T-helper 2 cell (primary cell): ENCODE measurements at regions not wholly inside any gene's neighbourhood (a gene's known extent, or its start where the extent isn't known, plus 50 kb on each side); places are given as distances from the start of the nearest gene placed in this dataset.

Experiments
- DNase-seq, 5 experiments: peaks; one replicate each; pipeline versions ENCODE4 v3.0.0 to v3.0.0-alpha.2; 2012 to 2022

GRCh38 chr11:42625757-42626665 is 685.8 kb upstream of the API5 start:
- no peak for DNase-seq

GRCh38 chr11:42631220-42631843 is 680.5 kb upstream of the API5 start:
- DNase-seq: no peak

GRCh38 chr11:42646959-42647358 is 664.8 kb upstream of the API5 start:
- DNase-seq: no peak

- no peak for DNase-seq
Measured at GRCh38 chr11:42647993-42648392, 663.8 kb upstream of the API5 start.

- no peak for DNase-seq
Measured at GRCh38 chr11:42651621-42652020, 660.2 kb upstream of the API5 start.

GRCh38 chr11:42657169-42657568 is 654.6 kb upstream of the API5 start:
- DNase-seq: no peak

GRCh38 chr11:42661942-42662341 is 649.9 kb upstream of the API5 start:
- no peak for DNase-seq

GRCh38 chr11:42669248-42669976 is 642.4 kb upstream of the API5 start:
- DNase-seq: no peak

GRCh38 chr11:42674436-42674835 is 637.4 kb upstream of the API5 start:
- no peak for DNase-seq

GRCh38 chr11:42707541-42707940 is 604.3 kb upstream of the API5 start:
- DNase-seq: no peak

GRCh38 chr11:42709216-42709615 is 602.6 kb upstream of the API5 start:
- DNase-seq: no peak

GRCh38 chr11:42713279-42713678 is 598.5 kb upstream of the API5 start:
- no peak for DNase-seq

GRCh38 chr11:42713753-42714152 is 598.0 kb upstream of the API5 start:
- DNase-seq: no peak

- DNase-seq: no peak
Measured at GRCh38 chr11:42720716-42721563, 590.9 kb upstream of the API5 start.

GRCh38 chr11:42727879-42728278 is 583.9 kb upstream of the API5 start:
- no peak for DNase-seq

GRCh38 chr11:42762348-42762747 is 549.4 kb upstream of the API5 start:
- no peak for DNase-seq

- no peak for DNase-seq
Measured at GRCh38 chr11:42764936-42765335, 546.9 kb upstream of the API5 start.

GRCh38 chr11:42768576-42768975 is 543.2 kb upstream of the API5 start:
- no peak for DNase-seq

GRCh38 chr11:42770444-42771065 is 541.2 kb upstream of the API5 start:
- DNase-seq: peak in 1 of 5 experiments; percentile 2

GRCh38 chr11:42772886-42773285 is 538.9 kb upstream of the API5 start:
- DNase-seq: no peak

- DNase-seq: no peak
Measured at GRCh38 chr11:42773729-42774128, 538.1 kb upstream of the API5 start.

GRCh38 chr11:42774567-42774966 is 537.2 kb upstream of the API5 start:
- no peak for DNase-seq
